ENCODE measurements at regions not wholly inside any gene's neighbourhood (a gene's known extent, or its start where the extent isn't known, plus 50 kb on each side); places are given as distances from the start of the nearest gene placed in this dataset.
A peak's percentile ranks its signal among the peaks of the same experiment; 100 is the strongest.

DNA sequence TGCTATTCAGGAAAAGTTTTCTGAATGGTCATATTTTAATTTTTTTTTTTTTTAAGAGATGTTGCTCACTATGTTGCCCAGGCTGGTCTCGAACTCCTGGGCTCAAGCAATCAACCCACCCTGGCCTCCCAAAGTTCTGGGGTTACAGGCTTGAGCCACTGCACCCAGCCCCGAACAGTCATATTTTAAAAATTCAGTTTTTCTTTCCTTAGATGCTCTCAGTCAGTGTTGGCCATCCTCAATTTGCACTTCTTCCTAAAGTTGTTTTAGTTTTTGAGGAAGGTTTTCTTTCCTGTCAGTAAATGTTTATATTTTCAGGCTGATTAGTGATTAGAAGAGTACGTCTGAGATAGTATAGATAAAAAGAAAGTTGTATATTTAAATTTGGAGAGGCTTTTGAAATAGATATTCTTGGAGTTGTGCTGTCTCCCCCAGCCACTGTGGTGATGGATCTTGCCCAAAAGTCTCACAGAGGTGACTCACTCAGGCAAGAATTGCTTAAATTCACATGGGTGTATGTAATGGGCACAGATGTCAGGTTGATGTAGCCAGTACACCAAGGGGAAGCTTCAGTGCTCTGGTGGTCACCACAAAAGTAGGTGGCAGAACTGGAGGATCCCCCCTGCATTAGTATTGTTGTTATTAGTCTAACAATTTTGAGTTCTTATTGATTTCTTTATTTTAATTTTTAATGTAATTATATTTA, 72.2 kb upstream of the ELOVL6 start:
- TF ChIP-seq MYC (IDR thresholded peaks at IDR 0.05; ENCODE audit: low read depth, low read length): no peak
- TF ChIP-seq, protein P1, sequence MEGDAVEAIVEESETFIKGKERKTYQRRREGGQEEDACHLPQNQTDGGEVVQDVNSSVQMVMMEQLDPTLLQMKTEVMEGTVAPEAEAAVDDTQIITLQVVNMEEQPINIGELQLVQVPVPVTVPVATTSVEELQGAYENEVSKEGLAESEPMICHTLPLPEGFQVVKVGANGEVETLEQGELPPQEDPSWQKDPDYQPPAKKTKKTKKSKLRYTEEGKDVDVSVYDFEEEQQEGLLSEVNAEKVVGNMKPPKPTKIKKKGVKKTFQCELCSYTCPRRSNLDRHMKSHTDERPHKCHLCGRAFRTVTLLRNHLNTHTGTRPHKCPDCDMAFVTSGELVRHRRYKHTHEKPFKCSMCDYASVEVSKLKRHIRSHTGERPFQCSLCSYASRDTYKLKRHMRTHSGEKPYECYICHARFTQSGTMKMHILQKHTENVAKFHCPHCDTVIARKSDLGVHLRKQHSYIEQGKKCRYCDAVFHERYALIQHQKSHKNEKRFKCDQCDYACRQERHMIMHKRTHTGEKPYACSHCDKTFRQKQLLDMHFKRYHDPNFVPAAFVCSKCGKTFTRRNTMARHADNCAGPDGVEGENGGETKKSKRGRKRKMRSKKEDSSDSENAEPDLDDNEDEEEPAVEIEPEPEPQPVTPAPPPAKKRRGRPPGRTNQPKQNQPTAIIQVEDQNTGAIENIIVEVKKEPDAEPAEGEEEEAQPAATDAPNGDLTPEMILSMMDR (IDR thresholded peaks at IDR 0.05; ENCODE audit: low read depth, low read length): no peak
- TF ChIP-seq, protein P2, sequence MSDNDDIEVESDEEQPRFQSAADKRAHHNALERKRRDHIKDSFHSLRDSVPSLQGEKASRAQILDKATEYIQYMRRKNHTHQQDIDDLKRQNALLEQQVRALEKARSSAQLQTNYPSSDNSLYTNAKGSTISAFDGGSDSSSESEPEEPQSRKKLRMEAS (IDR thresholded peaks at IDR 0.05; ENCODE audit: low read depth, low read length): no peak
- TF ChIP-seq POLR2A (IDR thresholded peaks at IDR 0.05; ENCODE audit: extremely low read depth, insufficient read length): no peak
- peak; percentile 14 for DNase-seq (ENCODE audit: low read depth)
- H3K4me3 ChIP-seq (ENCODE audit: low read depth, low read length): no peak overlapping the region

DNA sequence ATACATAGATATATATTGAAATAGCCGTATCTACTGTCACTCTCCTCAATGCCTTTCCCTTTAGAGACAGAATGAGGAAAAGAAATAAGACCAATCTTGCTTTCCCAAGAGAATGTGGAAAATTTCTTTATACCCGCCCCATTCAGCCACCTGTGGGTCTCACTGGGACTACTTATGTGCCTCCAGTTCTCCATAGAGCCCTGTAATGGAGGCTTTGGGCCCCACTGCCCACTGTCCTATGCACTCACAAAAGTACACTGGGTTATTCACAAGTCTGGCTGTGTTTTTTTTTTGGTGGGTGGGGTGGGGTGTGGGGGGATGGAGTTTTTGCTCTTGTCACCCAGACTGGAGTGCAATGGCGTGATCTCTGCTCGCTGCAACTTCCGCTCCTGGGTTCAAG, 70.4 kb upstream of the ELOVL6 start:
- no peak for DNase-seq (ENCODE audit: low read depth)
- TF ChIP-seq, protein P1 (IDR thresholded peaks at IDR 0.05; ENCODE audit: low read depth, low read length): no peak
- no peak for TF ChIP-seq MYC (IDR thresholded peaks at IDR 0.05; ENCODE audit: low read depth, low read length)
- TF ChIP-seq, protein P2 (IDR thresholded peaks at IDR 0.05; ENCODE audit: low read depth, low read length): no peak
- no peak for TF ChIP-seq POLR2A (IDR thresholded peaks at IDR 0.05; ENCODE audit: extremely low read depth, insufficient read length)

DNA sequence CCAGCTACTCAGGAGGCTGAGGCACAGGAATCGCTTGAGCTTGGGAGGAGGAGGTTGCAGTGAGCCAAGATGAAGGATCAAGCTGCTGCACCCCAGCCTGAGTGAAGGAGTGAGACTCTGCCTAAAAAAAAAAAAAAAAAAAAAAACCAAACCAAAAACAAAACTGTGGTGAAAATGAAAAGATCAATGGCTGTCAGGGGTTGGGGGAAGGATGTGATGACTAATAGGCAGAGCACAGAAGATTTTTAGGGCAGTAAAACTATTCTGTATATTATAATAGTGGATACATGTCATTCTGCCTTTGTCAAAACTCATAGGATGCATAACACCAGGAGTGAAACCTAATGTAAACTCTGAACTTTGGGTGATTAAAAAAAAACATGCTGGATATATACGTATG, 69.9 kb upstream of the ELOVL6 start:
- no peak for TF ChIP-seq POLR2A (IDR thresholded peaks at IDR 0.05; ENCODE audit: extremely low read depth, insufficient read length)
- TF ChIP-seq, protein P1 (IDR thresholded peaks at IDR 0.05; ENCODE audit: low read depth, low read length): no peak
- no peak for TF ChIP-seq MYC (IDR thresholded peaks at IDR 0.05; ENCODE audit: low read depth, low read length)
- TF ChIP-seq, protein P2 (IDR thresholded peaks at IDR 0.05; ENCODE audit: low read depth, low read length): no peak
- no peak for DNase-seq (ENCODE audit: low read depth)
- H3K4me3 ChIP-seq (ENCODE audit: low read depth, low read length): no peak overlapping the region

More for the DNA sequence above, 70.4 kb upstream of the ELOVL6 start:
- H3K4me3 ChIP-seq (ENCODE audit: low read depth, low read length): no peak overlapping the region

DNA sequence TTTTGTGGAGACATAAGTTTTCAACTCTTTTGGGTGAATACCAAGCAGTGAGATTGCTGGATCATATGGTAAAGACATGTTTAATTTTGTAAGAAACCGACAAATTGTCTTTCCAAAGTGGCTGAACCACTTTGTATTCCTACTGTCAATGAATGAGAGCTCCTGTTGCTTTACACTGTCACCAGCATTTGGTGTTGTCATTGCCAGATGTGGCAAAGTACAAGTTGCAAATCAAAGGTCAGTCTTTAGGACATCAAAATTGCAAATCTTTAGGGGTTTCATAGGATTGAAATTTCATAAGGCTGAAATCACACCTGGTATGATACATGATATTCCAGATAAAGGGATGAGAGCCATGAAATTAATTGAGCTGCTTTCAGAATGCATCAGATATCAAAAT, 67.7 kb upstream of the ELOVL6 start:
- TF ChIP-seq MYC (IDR thresholded peaks at IDR 0.05; ENCODE audit: low read depth, low read length): no peak
- TF ChIP-seq, protein P1 (IDR thresholded peaks at IDR 0.05; ENCODE audit: low read depth, low read length): no peak
- no peak for TF ChIP-seq POLR2A (IDR thresholded peaks at IDR 0.05; ENCODE audit: extremely low read depth, insufficient read length)
- TF ChIP-seq, protein P2 (IDR thresholded peaks at IDR 0.05; ENCODE audit: low read depth, low read length): no peak
- no peak for DNase-seq (ENCODE audit: low read depth)
- no peak overlapping the region for H3K4me3 ChIP-seq (ENCODE audit: low read depth, low read length)

DNA sequence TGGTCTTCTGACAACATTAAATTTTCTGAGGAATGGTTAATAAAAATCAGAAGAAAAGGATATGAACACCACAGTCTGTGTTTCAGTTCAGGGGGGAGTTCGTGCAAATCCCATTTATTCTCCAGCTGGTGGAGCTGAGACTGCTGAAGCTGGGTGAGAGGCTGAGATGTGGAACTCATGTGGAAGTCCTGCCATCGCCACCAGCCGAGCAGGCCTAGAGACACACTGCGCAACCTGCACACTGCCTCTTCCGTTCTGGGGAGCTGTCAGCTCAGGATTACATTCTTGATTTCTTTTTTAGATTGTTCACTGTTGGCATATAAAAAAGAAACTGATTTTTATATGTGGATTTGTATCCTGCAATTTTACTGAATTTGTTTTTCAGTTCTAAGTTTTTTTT, 66.6 kb upstream of the ELOVL6 start:
- no peak overlapping the region for H3K4me3 ChIP-seq (ENCODE audit: low read depth, low read length)
- TF ChIP-seq, protein P1 (IDR thresholded peaks at IDR 0.05; ENCODE audit: low read depth, low read length): no peak
- TF ChIP-seq MYC (IDR thresholded peaks at IDR 0.05; ENCODE audit: low read depth, low read length) (no peak), POLR2A (IDR thresholded peaks at IDR 0.05; ENCODE audit: extremely low read depth, insufficient read length) (no peak)
- TF ChIP-seq, protein P2 (IDR thresholded peaks at IDR 0.05; ENCODE audit: low read depth, low read length): no peak
- no peak for DNase-seq (ENCODE audit: low read depth)
